HCT116 (cell line): ENCODE measurements at regions not wholly inside any gene's neighbourhood (a gene's known extent, or its start where the extent isn't known, plus 50 kb on each side); places are given as distances from the start of the nearest gene placed in this dataset.

Experiments used
- ATAC-seq: fragments of 200-7000 bp; cut with Tn5 transposase; 2 replicates; pipeline ENCODE4 v1.9.1; 2020; ENCODE audit warnings: mild to moderate bottlenecking, moderate library complexity
- BruUV-seq: library from RNA; stranded (reverse); fragments of 400-500 nt; replicated peaks from 2 replicates; lab custom pipeline; 2021; lab: Mats Ljungman, UMichigan
- CTCF ChIA-PET: fragments of 300-600 bp; sonication (Branson Sonifier 250); formaldehyde crosslinking; loops from one replicate; lab custom pipeline; 2021; ENCODE audit warnings: antibody characterized with exemption; lab: Charles Lee
- POLR2A ChIA-PET: fragments of 300-600, 350-600 bp; sonication (Branson Sonifier 250); formaldehyde crosslinking; loops from one replicate; lab custom pipeline; 2021; ENCODE audit warnings: antibody characterized with exemption; lab: Charles Lee
- RAD21 ChIA-PET, 2 experiments: fragments of 300-600 bp; sonication (Branson Sonifier 250); formaldehyde crosslinking; loops; one replicate each; lab custom pipeline; 2023; ENCODE audit warnings: low total read pairs in 2 of 2; ENCODE audit not compliant: uncharacterized antibody in 2 of 2, unreplicated experiment in 2 of 2, low non-redundant PET in 1 of 2; lab: Charles Lee
- DNase-seq: peaks from one replicate; pipeline ENCODE4 v3.0.0-alpha.2; 2010; ENCODE audit warnings: low read depth, low spot score
- H2AFZ ChIP-seq: fragments of 200-600 bp; shearing (Covaris generic), sonication (generic); 2 replicates; pipeline ENCODE4 v1.6.1; 2017; ENCODE audit warnings: low read depth, mixed run types, mixed read lengths, antibody characterized with exemption, low read length; ENCODE audit not compliant: poor library complexity, severe bottlenecking
- H3K27ac ChIP-seq: 2 replicates; pipeline ENCODE4 v1.5.1; 2012; ENCODE audit warnings: low read depth, low read length
- H3K27me3 ChIP-seq: fragments of 200-600 bp; sonication (generic); 2 replicates; pipeline ENCODE4 v1.6.1; 2016; ENCODE audit warnings: mixed run types, low read length, mixed read lengths; ENCODE audit not compliant: insufficient read depth
- H3K36me3 ChIP-seq, 2 experiments: fragments of 200-500 bp in 1 of 2; fragments of 200-600 bp in 1 of 2; sonication (Bioruptor generic) in 1 of 2; sonication (generic) in 1 of 2; 2 replicates each; pipeline versions ENCODE4 v1.5.1 to v1.6.1; 2014 to 2016; ENCODE audit warnings: low read length in 2 of 2, inconsistent platforms in 1 of 2, mixed read lengths in 1 of 2, mixed run types in 1 of 2; ENCODE audit not compliant: insufficient read depth in 2 of 2, control insufficient read depth in 1 of 2
- H3K4me1 ChIP-seq, 2 experiments: fragments of 200-600 bp in 1 of 2; sonication (generic) in 1 of 2; 2 replicates each; pipeline versions ENCODE4 v1.5.1 to v1.6.1; 2012 to 2017; ENCODE audit warnings: low read length in 2 of 2, inconsistent platforms in 1 of 2, mild to moderate bottlenecking in 1 of 2, mixed read lengths in 1 of 2, mixed run types in 1 of 2, moderate library complexity in 1 of 2; ENCODE audit not compliant: insufficient read depth in 2 of 2, control insufficient read depth in 1 of 2
- H3K4me2 ChIP-seq: fragments of 200-600 bp; sonication (generic); 2 replicates; pipeline ENCODE4 v1.6.1; 2017; ENCODE audit warnings: mixed run types, low read length, mixed read lengths
- H3K4me3 ChIP-seq, 2 experiments: fragments of 200-600 bp in 1 of 2; sonication (generic) in 1 of 2; replicated peaks in 1 of 2; 2 replicates each; pipeline ENCODE4 v1.5.1; 2011 to 2016; ENCODE audit warnings: low read length in 2 of 2, control low read depth in 1 of 2, low read depth in 1 of 2, mild to moderate bottlenecking in 1 of 2, mixed read lengths in 1 of 2, mixed run types in 1 of 2
- H3K79me2 ChIP-seq: fragments of 200-600 bp; sonication (generic); 2 replicates; pipeline ENCODE4 v1.6.1; 2017; ENCODE audit warnings: mild to moderate bottlenecking, mixed run types, low read length, moderate library complexity, mixed read lengths; ENCODE audit not compliant: insufficient read depth
- H3K9ac ChIP-seq: fragments of 200-600 bp; sonication (generic); 2 replicates; pipeline ENCODE4 v1.6.1; 2016; ENCODE audit warnings: low read length, mixed read lengths
- H3K9me2 ChIP-seq: fragments of 200-600 bp; sonication (generic), shearing (Covaris generic); 2 replicates; pipeline ENCODE4 v1.6.1; 2017; ENCODE audit warnings: mixed run types, mild to moderate bottlenecking, moderate library complexity; ENCODE audit not compliant: insufficient read depth
- H3K9me3 ChIP-seq, 2 experiments: fragments of 200-500 bp in 1 of 2; fragments of 200-600 bp in 1 of 2; sonication (Bioruptor generic) in 1 of 2; sonication (generic) in 1 of 2; 2 replicates each; pipeline ENCODE4 v1.6.1; 2014 to 2017; ENCODE audit warnings: low read length in 2 of 2, mixed read lengths in 2 of 2, inconsistent platforms in 1 of 2, low read depth in 1 of 2, mild to moderate bottlenecking in 1 of 2, mixed run types in 1 of 2, moderate library complexity in 1 of 2; ENCODE audit not compliant: control insufficient read depth in 1 of 2, insufficient read depth in 1 of 2
- H4K20me1 ChIP-seq: fragments of 200-600 bp; sonication (generic), shearing (Covaris generic); 2 replicates; pipeline ENCODE4 v1.6.1; 2017; ENCODE audit warnings: mixed run types, mild to moderate bottlenecking, moderate library complexity; ENCODE audit not compliant: insufficient read depth
- CEBPB ChIP-seq: IDR thresholded peaks from 2 replicates; pipeline ENCODE4 v1.6.1; 2012; ENCODE audit warnings: low read depth
- EZH2 ChIP-seq: fragments of 200-600 bp; sonication (generic); IDR thresholded peaks from 2 replicates; pipeline ENCODE4 v1.6.1; 2017; ENCODE audit warnings: antibody characterized with exemption, mixed run types
- EZH2phosphoT487 ChIP-seq: fragments of 200-600 bp; IDR thresholded peaks from 2 replicates; pipeline ENCODE4 v1.6.1; 2018; ENCODE audit warnings: antibody characterized with exemption, borderline replicate concordance
- JUND ChIP-seq: IDR thresholded peaks from 2 replicates; pipeline ENCODE4 v1.6.1; 2012
- POLR2A ChIP-seq: IDR thresholded peaks from 2 replicates; pipeline ENCODE4 v1.7.0; 2011; ENCODE audit warnings: borderline replicate concordance; ENCODE audit not compliant: insufficient read depth, insufficient read length; ENCODE audit errors: extremely low read depth
- RAD21 ChIP-seq: IDR thresholded peaks from 2 replicates; pipeline ENCODE4 v1.6.1; 2012; ENCODE audit warnings: low read depth, mild to moderate bottlenecking
- SIN3A ChIP-seq: IDR thresholded peaks from 2 replicates; pipeline ENCODE4 v1.6.1; 2012; ENCODE audit warnings: low read depth
- TCF7L2 ChIP-seq: IDR thresholded peaks from 2 replicates; pipeline ENCODE4 v1.7.0; 2011; ENCODE audit warnings: borderline replicate concordance, inconsistent platforms; ENCODE audit not compliant: insufficient read depth, insufficient read length; ENCODE audit errors: extremely low read depth
- YY1 ChIP-seq: IDR thresholded peaks from 2 replicates; pipeline ENCODE4 v1.6.1; 2011; ENCODE audit warnings: low read length, low read depth, moderate library complexity, mild to moderate bottlenecking; ENCODE audit not compliant: insufficient replicate concordance; ENCODE audit errors: extremely low read depth
- ZFX ChIP-seq: fragments of 450-650 bp; IDR thresholded peaks from 2 replicates; pipeline ENCODE4 v1.6.1; 2017
- ZNF274 ChIP-seq: fragments of 200-500 bp; sonication (Bioruptor generic); IDR thresholded peaks from 2 replicates; pipeline ENCODE4 v1.6.1; 2014; ENCODE audit warnings: mild to moderate bottlenecking, low read depth, low read length, inconsistent platforms
- intact Hi-C: fragments of 100-400 bp; cut with micrococcal nuclease; formaldehyde crosslinking; loops from 2 replicates; pipeline ENCODE4 v1.10.0; 2022
- TF ChIP-seq, protein P1 (sequence below), 3 experiments: fragments of 200-600 bp in 1 of 3; sonication (generic) in 1 of 3; IDR thresholded peaks in 2 of 3; conservative IDR thresholded peaks in 1 of 3; 2 replicates each; pipeline ENCODE4 v1.5.1; 2012 to 2017; ENCODE audit warnings: low read depth in 2 of 3, low read length in 2 of 3, antibody characterized with exemption in 1 of 3, borderline replicate concordance in 1 of 3, control low read depth in 1 of 3, mild to moderate bottlenecking in 1 of 3, mixed read lengths in 1 of 3, mixed run types in 1 of 3, moderate library complexity in 1 of 3; ENCODE audit not compliant: insufficient read depth in 1 of 3
- TF ChIP-seq, protein P2 (sequence below): IDR thresholded peaks from 2 replicates; pipeline ENCODE4 v1.6.1; 2012
- TF ChIP-seq, protein P3 (sequence below): IDR thresholded peaks from 2 replicates; pipeline ENCODE4 v1.6.1; 2012

DNA sequence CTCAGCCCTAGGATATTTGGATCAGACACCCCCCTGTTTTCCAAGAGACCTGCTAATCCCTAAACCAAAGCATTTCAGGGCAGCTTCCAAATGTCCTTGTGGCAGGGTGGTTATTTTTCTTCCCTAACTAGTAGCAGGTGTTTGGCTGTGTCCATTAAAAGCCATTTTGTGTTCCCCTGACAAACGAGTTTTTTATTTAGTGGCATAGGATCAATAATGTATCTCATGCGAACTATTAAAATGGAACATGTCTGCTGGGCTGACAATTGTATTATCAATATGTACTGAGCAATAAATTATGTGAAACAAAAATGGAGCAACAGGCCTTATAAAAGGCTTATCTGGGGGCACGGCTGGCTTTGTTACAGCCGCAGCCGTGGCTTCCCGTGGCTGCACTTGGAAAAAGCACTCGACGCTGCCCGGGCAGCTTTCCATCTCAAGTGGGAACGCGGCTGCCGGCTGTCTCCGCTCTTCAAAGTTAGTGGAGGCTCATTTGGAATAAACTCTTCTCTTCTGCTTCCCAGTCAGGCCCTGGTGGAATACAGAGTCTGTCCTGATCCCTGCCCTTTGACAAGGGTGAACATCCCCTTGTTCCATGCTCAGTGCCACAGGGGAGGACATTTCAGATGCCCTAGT, 554.3 kb downstream of the TYW1 start:
- no peaks in the 10 kb centered on the region for H3K9me3 ChIP-seq
- no peaks in the 10 kb centered on the region for H3K36me3 ChIP-seq
- no peaks in the 10 kb centered on the region for H3K9me2 ChIP-seq
- no peaks in the 10 kb centered on the region for H3K4me1 ChIP-seq
- no peak overlapping the region for H3K27ac ChIP-seq
- POLR2A ChIA-PET = no interaction called here
- no peak overlapping the region for H2AFZ ChIP-seq
- no peak overlapping the region for H3K9ac ChIP-seq
- intact Hi-C loops = no loop called here
- RAD21 ChIA-PET = no interaction called here
- H3K4me3 ChIP-seq = no peak overlapping the region
- no peak overlapping the region for H3K4me2 ChIP-seq
- no TSS peak for BruUV-seq
- CTCF ChIA-PET = no interaction called here
- no peaks in the 10 kb centered on the region for H4K20me1 ChIP-seq
- ATAC-seq = no peak
- no peak for DNase-seq
- no peaks in the 10 kb centered on the region for H3K27me3 ChIP-seq
- H3K79me2 ChIP-seq = no peaks in the 10 kb centered on the region
- TF ChIP-seq POLR2A (no peak), YY1 (no peak), TCF7L2 (no peak), EZH2 (no peak), ZFX (no peak), RAD21 (no peak), SIN3A (no peak), EZH2phosphoT487 (no peak), JUND (no peak), ZNF274 (no peak), CEBPB (no peak)
- TF ChIP-seq, protein P1, sequence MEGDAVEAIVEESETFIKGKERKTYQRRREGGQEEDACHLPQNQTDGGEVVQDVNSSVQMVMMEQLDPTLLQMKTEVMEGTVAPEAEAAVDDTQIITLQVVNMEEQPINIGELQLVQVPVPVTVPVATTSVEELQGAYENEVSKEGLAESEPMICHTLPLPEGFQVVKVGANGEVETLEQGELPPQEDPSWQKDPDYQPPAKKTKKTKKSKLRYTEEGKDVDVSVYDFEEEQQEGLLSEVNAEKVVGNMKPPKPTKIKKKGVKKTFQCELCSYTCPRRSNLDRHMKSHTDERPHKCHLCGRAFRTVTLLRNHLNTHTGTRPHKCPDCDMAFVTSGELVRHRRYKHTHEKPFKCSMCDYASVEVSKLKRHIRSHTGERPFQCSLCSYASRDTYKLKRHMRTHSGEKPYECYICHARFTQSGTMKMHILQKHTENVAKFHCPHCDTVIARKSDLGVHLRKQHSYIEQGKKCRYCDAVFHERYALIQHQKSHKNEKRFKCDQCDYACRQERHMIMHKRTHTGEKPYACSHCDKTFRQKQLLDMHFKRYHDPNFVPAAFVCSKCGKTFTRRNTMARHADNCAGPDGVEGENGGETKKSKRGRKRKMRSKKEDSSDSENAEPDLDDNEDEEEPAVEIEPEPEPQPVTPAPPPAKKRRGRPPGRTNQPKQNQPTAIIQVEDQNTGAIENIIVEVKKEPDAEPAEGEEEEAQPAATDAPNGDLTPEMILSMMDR (IDR thresholded peaks at IDR 0.05 in 2 of 3, conservative IDR thresholded peaks at IDR 0.05 in 1 of 3; ENCODE audit: borderline replicate concordance in 1 of 3, insufficient read depth in 1 of 3, low read depth in 2 of 3, low read length in 2 of 3) = no peak
- TF ChIP-seq, protein P2, sequence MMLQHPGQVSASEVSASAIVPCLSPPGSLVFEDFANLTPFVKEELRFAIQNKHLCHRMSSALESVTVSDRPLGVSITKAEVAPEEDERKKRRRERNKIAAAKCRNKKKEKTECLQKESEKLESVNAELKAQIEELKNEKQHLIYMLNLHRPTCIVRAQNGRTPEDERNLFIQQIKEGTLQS = no peak
- TF ChIP-seq, protein P3, sequence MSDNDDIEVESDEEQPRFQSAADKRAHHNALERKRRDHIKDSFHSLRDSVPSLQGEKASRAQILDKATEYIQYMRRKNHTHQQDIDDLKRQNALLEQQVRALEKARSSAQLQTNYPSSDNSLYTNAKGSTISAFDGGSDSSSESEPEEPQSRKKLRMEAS = no peak
